H1 (cell line): ENCODE measurements at regions not wholly inside any gene's neighbourhood (a gene's known extent, or its start where the extent isn't known, plus 50 kb on each side); places are given as distances from the start of the nearest gene placed in this dataset.

Source experiments
- CTCF ChIA-PET: fragments of 300-600 bp; sonication (Branson Sonifier 250); formaldehyde crosslinking; loops from one replicate; lab custom pipeline; 2021; ENCODE audit not compliant: partially characterized antibody; lab: Charles Lee
- POLR2A ChIA-PET: fragments of 300-600 bp; sonication (Branson Sonifier 250); formaldehyde crosslinking; loops from one replicate; lab custom pipeline; 2021; ENCODE audit warnings: inconsistent platforms; ENCODE audit not compliant: partially characterized antibody; lab: Charles Lee
- DNase-seq, 2 experiments: peaks; one replicate each; pipeline versions ENCODE4 v3.0.0 to v3.0.0-alpha.2; 2010 to 2022; ENCODE audit warnings: low spot score in 2 of 2, low read depth in 1 of 2, mixed read lengths in 1 of 2
- FAIRE-seq: peaks from 2 replicates; lab custom pipeline; 2011; peaks lifted over from hg19 to GRCh38; lab: Jason Lieb, UNC
- H2AFZ ChIP-seq: 2 replicates; pipeline ENCODE4 v1.8.1; 2012; ENCODE audit warnings: low read length, inconsistent platforms
- H2AK5ac ChIP-seq: 2 replicates; pipeline ENCODE4 v1.6.1; 2013; ENCODE audit warnings: low read depth, low read length
- H2BK120ac ChIP-seq: replicated peaks from 2 replicates; pipeline ENCODE3; 2013; ENCODE audit warnings: low read depth, low read length, inconsistent platforms
- H2BK12ac ChIP-seq: 2 replicates; pipeline ENCODE4 v1.6.1; 2013; ENCODE audit warnings: low read depth, low read length
- H2BK15ac ChIP-seq: 2 replicates; pipeline ENCODE4 v1.6.1; 2013; ENCODE audit warnings: low read length
- H2BK20ac ChIP-seq: 2 replicates; pipeline ENCODE4 v1.6.1; 2013; ENCODE audit warnings: low read length
- H2BK5ac ChIP-seq: 2 replicates; pipeline ENCODE4 v1.6.1; 2013; ENCODE audit warnings: low read depth, low read length
- H3K14ac ChIP-seq: 2 replicates; pipeline ENCODE4 v1.6.1; 2013; ENCODE audit warnings: inconsistent platforms; ENCODE audit not compliant: insufficient read length
- H3K18ac ChIP-seq: 2 replicates; pipeline ENCODE4 v1.6.1; 2013; ENCODE audit warnings: low read length; ENCODE audit errors: extremely low read depth
- H3K23ac ChIP-seq: 2 replicates; pipeline ENCODE4 v1.6.1; 2013; ENCODE audit warnings: inconsistent platforms; ENCODE audit not compliant: insufficient read length
- H3K23me2 ChIP-seq: 2 replicates; pipeline ENCODE4 v1.6.1; 2013; ENCODE audit warnings: low read depth, low read length
- H3K27ac ChIP-seq: 2 replicates; pipeline ENCODE4 v1.6.1; 2011; ENCODE audit warnings: low read depth, low read length, inconsistent platforms
- H3K27me3 ChIP-seq, 4 experiments: replicated peaks in 1 of 4; 1 replicate in 1 of 4; 2 replicates in 3 of 4; pipeline versions ENCODE4 v1.6.1 to v1.8.1; 2011 to 2013; ENCODE audit warnings: low read length in 3 of 4, mild to moderate bottlenecking in 3 of 4, inconsistent platforms in 2 of 4, mixed read lengths in 2 of 4, moderate library complexity in 1 of 4; ENCODE audit not compliant: control insufficient read depth in 3 of 4, insufficient read depth in 3 of 4; ENCODE audit errors: extremely low read depth in 1 of 4
- H3K36me3 ChIP-seq, 4 experiments: 2 replicates each; pipeline versions ENCODE4 v1.6.1 to v1.8.1; 2011 to 2013; ENCODE audit warnings: mild to moderate bottlenecking in 4 of 4, low read length in 3 of 4, moderate library complexity in 2 of 4, control low read depth in 1 of 4, inconsistent platforms in 1 of 4; ENCODE audit not compliant: insufficient read depth in 4 of 4, control insufficient read depth in 2 of 4
- H3K4ac ChIP-seq: replicated peaks from 2 replicates; pipeline ENCODE3; 2013; ENCODE audit warnings: low read length, low read depth, mixed read lengths, inconsistent platforms; ENCODE audit not compliant: insufficient read length
- H3K4me1 ChIP-seq, 4 experiments: replicated peaks in 1 of 4; 1 replicate in 1 of 4; 2 replicates in 3 of 4; pipeline versions ENCODE4 v1.6.1 to v1.8.1; 2011 to 2013; ENCODE audit warnings: low read length in 3 of 4, inconsistent platforms in 2 of 4, mixed read lengths in 1 of 4; ENCODE audit not compliant: insufficient read depth in 4 of 4, control insufficient read depth in 3 of 4
- H3K4me2 ChIP-seq, 2 experiments: 2 replicates each; pipeline versions ENCODE4 v1.6.1 to v1.8.1; 2011 to 2013; ENCODE audit warnings: low read depth in 2 of 2, low read length in 2 of 2, control low read depth in 1 of 2, inconsistent platforms in 1 of 2, mild to moderate bottlenecking in 1 of 2; ENCODE audit not compliant: insufficient read depth in 1 of 2
- H3K4me3 ChIP-seq, 4 experiments: fragments of 200-600, 300-600 bp in 1 of 4; sonication (generic), shearing (Covaris generic), sonication (Bioruptor Twin) in 1 of 4; 2 replicates each; pipeline versions ENCODE4 v1.5.1 to v1.8.1; 2011 to 2016; ENCODE audit warnings: low read length in 4 of 4, low read depth in 3 of 4, control low read depth in 2 of 4, inconsistent platforms in 2 of 4, mild to moderate bottlenecking in 2 of 4, mixed read lengths in 1 of 4, moderate library complexity in 1 of 4; ENCODE audit not compliant: insufficient read depth in 2 of 4; ENCODE audit errors: extremely low read depth in 1 of 4
- H3K56ac ChIP-seq: replicated peaks from 2 replicates; pipeline ENCODE3; 2013; ENCODE audit warnings: low read depth, mild to moderate bottlenecking, mixed read lengths, low read length, inconsistent platforms; ENCODE audit not compliant: insufficient read length
- H3K79me1 ChIP-seq: 2 replicates; pipeline ENCODE4 v1.6.1; 2013; ENCODE audit warnings: low read depth, low read length, control low read depth
- H3K79me2 ChIP-seq, 2 experiments: 2 replicates each; pipeline versions ENCODE4 v1.6.1 to v1.8.1; 2012 to 2013; ENCODE audit warnings: low read length in 2 of 2, mild to moderate bottlenecking in 2 of 2, inconsistent platforms in 1 of 2; ENCODE audit not compliant: insufficient read depth in 2 of 2, control insufficient read depth in 1 of 2
- H3K9ac ChIP-seq, 4 experiments: replicated peaks in 1 of 4; 1 replicate in 1 of 4; 2 replicates in 3 of 4; pipeline versions ENCODE4 v1.6.1 to v1.8.1; 2011 to 2013; ENCODE audit warnings: low read depth in 3 of 4, low read length in 3 of 4, control low read depth in 2 of 4, mild to moderate bottlenecking in 2 of 4, moderate library complexity in 2 of 4, inconsistent platforms in 1 of 4; ENCODE audit errors: extremely low read depth in 1 of 4
- H3K9me3 ChIP-seq, 2 experiments: 2 replicates each; pipeline versions ENCODE4 v1.6.1 to v1.8.1; 2012 to 2013; ENCODE audit warnings: mild to moderate bottlenecking in 2 of 2, moderate library complexity in 2 of 2, control low read depth in 1 of 2, inconsistent platforms in 1 of 2, low read depth in 1 of 2, low read length in 1 of 2, mixed read lengths in 1 of 2; ENCODE audit not compliant: insufficient read depth in 2 of 2
- H4K20me1 ChIP-seq, 2 experiments: replicated peaks in 1 of 2; 2 replicates each; pipeline versions ENCODE3 to v1.8.1; 2011 to 2013; ENCODE audit warnings: inconsistent platforms in 2 of 2, low read length in 2 of 2, mild to moderate bottlenecking in 1 of 2; ENCODE audit not compliant: insufficient read depth in 2 of 2, control insufficient read depth in 1 of 2
- H4K5ac ChIP-seq: 2 replicates; pipeline ENCODE4 v1.6.1; 2013; ENCODE audit warnings: low read length, low read depth, mixed read lengths, inconsistent platforms; ENCODE audit not compliant: insufficient read length
- H4K8ac ChIP-seq: 2 replicates; pipeline ENCODE4 v1.8.0; 2013; ENCODE audit warnings: mild to moderate bottlenecking, moderate library complexity, low read length, inconsistent platforms; ENCODE audit not compliant: insufficient read depth; ENCODE audit errors: extremely low read depth
- H4K91ac ChIP-seq: replicated peaks from 2 replicates; pipeline ENCODE3; 2013; ENCODE audit warnings: low read length, mixed read lengths, inconsistent platforms; ENCODE audit not compliant: insufficient read length
- ASH2L ChIP-seq: fragments of 200-600, 300-600 bp; sonication (generic); IDR thresholded peaks from one replicate; pipeline ENCODE4 v1.7.1; 2017; ENCODE audit warnings: low read length
- BRCA1 ChIP-seq: IDR thresholded peaks from 2 replicates; pipeline ENCODE4 v1.6.1; 2012; ENCODE audit warnings: low read depth, low read length, improper control_type of control experiment
- CTCF ChIP-seq, 3 experiments: IDR thresholded peaks; 1 replicate in 2 of 3; 2 replicates in 1 of 3; pipeline versions ENCODE4 v1.5.1 to v1.6.1; 2011; ENCODE audit warnings: low read length in 3 of 3, mild to moderate bottlenecking in 3 of 3, inconsistent platforms in 2 of 3, low read depth in 1 of 3, moderate library complexity in 1 of 3; ENCODE audit not compliant: insufficient read depth in 1 of 3; ENCODE audit errors: control extremely low read depth in 1 of 3
- EP300 ChIP-seq, 2 experiments: IDR thresholded peaks; 1 replicate in 1 of 2; 2 replicates in 1 of 2; pipeline ENCODE4 v1.6.1; 2011 to 2012; ENCODE audit warnings: low read depth in 2 of 2, low read length in 2 of 2, mild to moderate bottlenecking in 2 of 2, borderline replicate concordance in 1 of 2, inconsistent platforms in 1 of 2, moderate library complexity in 1 of 2
- MAFK ChIP-seq: IDR thresholded peaks from 2 replicates; pipeline ENCODE4 v1.6.1; 2012; ENCODE audit warnings: low read depth, mild to moderate bottlenecking, improper control_type of control experiment, low read length
- NRF1 ChIP-seq: IDR thresholded peaks from 2 replicates; pipeline ENCODE4 v1.6.1; 2011; ENCODE audit warnings: mild to moderate bottlenecking, low read depth, low read length, improper control_type of control experiment
- RNF2 ChIP-seq: fragments of 200-900, 300-1000 bp; sonication (generic); IDR thresholded peaks from 2 replicates; pipeline ENCODE4 v1.7.1; 2016; ENCODE audit warnings: borderline replicate concordance, low read depth, mild to moderate bottlenecking, antibody characterized with exemption, low read length; ENCODE audit not compliant: poor library complexity, severe bottlenecking; ENCODE audit errors: missing control alignments
- SIN3A ChIP-seq, 2 experiments: IDR thresholded peaks in 1 of 2; conservative IDR thresholded peaks in 1 of 2; 2 replicates each; pipeline ENCODE4 v1.6.1; 2011 to 2012; ENCODE audit warnings: low read length in 2 of 2, improper control_type of control experiment in 1 of 2, low read depth in 1 of 2, mild to moderate bottlenecking in 1 of 2
- SIRT6 ChIP-seq: IDR thresholded peaks from one replicate; pipeline ENCODE4 v1.7.1; 2012; ENCODE audit warnings: low read length, inconsistent platforms
- SP4 ChIP-seq: IDR thresholded peaks from 2 replicates; pipeline ENCODE4 v1.6.1; 2012; ENCODE audit warnings: low read length, inconsistent platforms
- SUZ12 ChIP-seq: fragments of 200-600 bp; sonication (generic); IDR thresholded peaks from 2 replicates; pipeline ENCODE4 v1.6.1; 2012; ENCODE audit warnings: mild to moderate bottlenecking, inconsistent platforms, low read length, moderate library complexity, mixed read lengths
- TAF1 ChIP-seq: IDR thresholded peaks from 2 replicates; pipeline ENCODE4 v1.6.1; 2011; ENCODE audit warnings: mild to moderate bottlenecking, low read depth, low read length
- WGBS, 2 experiments: shearing (Covaris generic) in 1 of 2; methylation state at CpG; one replicate each; pipeline versions ENCODE4 v1.1.6 to v1.1.7; 2013 to 2015; ENCODE audit warnings: low lambda C conversion rate in 2 of 2, mixed read lengths in 2 of 2, inconsistent platforms in 1 of 2, low coverage in 1 of 2, missing lambda C conversion rate in 1 of 2; ENCODE audit not compliant: insufficient replicate concordance in 2 of 2, insufficient coverage in 1 of 2, insufficient read length in 1 of 2; ENCODE audit errors: extremely low coverage in 1 of 2, missing lambda C conversion rate in 1 of 2; 5-methylcytosine and 5-hydroxymethylcytosine counted together

GRCh38 chr10:90066435-90066834 lies 365.0 kb downstream of the KIF20B start:
- H3K23me2 ChIP-seq: no peaks in the 10 kb centered on the region
- H4K8ac ChIP-seq: no peak overlapping the region
- no peak overlapping the region for H3K4me2 ChIP-seq
- no peak overlapping the region for H3K4me3 ChIP-seq
- no peak overlapping the region for H3K27ac ChIP-seq
- H3K27me3 ChIP-seq: no peaks in the 10 kb centered on the region
- no peak overlapping the region for H2BK15ac ChIP-seq
- no peak overlapping the region for H4K91ac ChIP-seq
- CTCF ChIA-PET: interaction anchor here (1.4 kb wide), 2 partner anchors 71 to 504 kb away, joined by 3 to 4 read pairs; no protein-coding TSS in a partner anchor
- H3K9me3 ChIP-seq: peaks cover 0 to 13% of the 10 kb centered on the region in 2 experiments; a peak in 3 of 4 replicates
- no peak overlapping the region for H2BK12ac ChIP-seq
- POLR2A ChIA-PET: no interaction called here
- H3K18ac ChIP-seq: no peak overlapping the region
- H3K56ac ChIP-seq: no peak overlapping the region
- no peaks in the 10 kb centered on the region for H3K79me1 ChIP-seq
- FAIRE-seq (no peak), DNase-seq (no peak)
- H2BK20ac ChIP-seq: no peak overlapping the region
- H3K36me3 ChIP-seq: no peaks in the 10 kb centered on the region
- H3K4me1 ChIP-seq: no peaks in the 10 kb centered on the region
- no peak overlapping the region for H3K4ac ChIP-seq
- H2BK120ac ChIP-seq: no peak overlapping the region
- H4K5ac ChIP-seq: no peak overlapping the region
- H3K14ac ChIP-seq: no peak overlapping the region
- H2AK5ac ChIP-seq: no peak overlapping the region
- H2AFZ ChIP-seq: no peak overlapping the region
- 84% methylated on average over 2 of the region's 2 CpGs; no CpG with 5 or more reads in 1 of the 2 experiments for WGBS, 2 experiments
- H3K9ac ChIP-seq: no peak overlapping the region
- no peak overlapping the region for H2BK5ac ChIP-seq
- H3K23ac ChIP-seq: no peak overlapping the region
- no peaks in the 10 kb centered on the region for H4K20me1 ChIP-seq
- H3K79me2 ChIP-seq: no peaks in the 10 kb centered on the region
- no peak for TF ChIP-seq TAF1
- TF ChIP-seq EP300 (IDR thresholded peaks at IDR 0.05; ENCODE audit: borderline replicate concordance in 1 of 2, low read depth in 2 of 2, low read length in 2 of 2): no peak
- no peak for TF ChIP-seq ASH2L
- no peak for TF ChIP-seq BRCA1
- no peak for TF ChIP-seq NRF1
- no peak for TF ChIP-seq CTCF (IDR thresholded peaks at IDR 0.05; ENCODE audit: control extremely low read depth in 1 of 3, insufficient read depth in 1 of 3, low read depth in 1 of 3, low read length in 3 of 3)
- TF ChIP-seq SUZ12: no peak
- no peak for TF ChIP-seq SIN3A (conservative IDR thresholded peaks at IDR 0.05 in 1 of 2, IDR thresholded peaks at IDR 0.05 in 1 of 2; ENCODE audit: low read depth in 1 of 2, low read length in 2 of 2)
- TF ChIP-seq RNF2: no peak
- TF ChIP-seq MAFK: no peak
- TF ChIP-seq SIRT6: no peak
- TF ChIP-seq SP4: no peak
